H1 (cell line): ENCODE measurements at regions not wholly inside any gene's neighbourhood (a gene's known extent, or its start where the extent isn't known, plus 50 kb on each side); places are given as distances from the start of the nearest gene placed in this dataset.

ENCODE experiments used
- CTCF ChIP-seq, 3 experiments: IDR thresholded peaks; 1 replicate in 2 of 3; 2 replicates in 1 of 3; pipeline versions ENCODE4 v1.5.1 to v1.6.1; 2011; ENCODE audit warnings: low read length in 3 of 3, mild to moderate bottlenecking in 3 of 3, inconsistent platforms in 2 of 3, low read depth in 1 of 3, moderate library complexity in 1 of 3; ENCODE audit not compliant: insufficient read depth in 1 of 3; ENCODE audit errors: control extremely low read depth in 1 of 3
- EP300 ChIP-seq, 2 experiments: IDR thresholded peaks; 1 replicate in 1 of 2; 2 replicates in 1 of 2; pipeline ENCODE4 v1.6.1; 2011 to 2012; ENCODE audit warnings: low read depth in 2 of 2, low read length in 2 of 2, mild to moderate bottlenecking in 2 of 2, borderline replicate concordance in 1 of 2, inconsistent platforms in 1 of 2, moderate library complexity in 1 of 2
- EZH2 ChIP-seq: fragments of 200-600 bp; sonication (generic); IDR thresholded peaks from 2 replicates; pipeline ENCODE4 v1.7.1; 2012; ENCODE audit warnings: low read depth, mild to moderate bottlenecking, moderate library complexity, low read length, inconsistent platforms; ENCODE audit not compliant: severe bottlenecking
- JUN ChIP-seq: IDR thresholded peaks from 2 replicates; pipeline ENCODE4 v1.6.1; 2011; ENCODE audit warnings: low read depth, mild to moderate bottlenecking, improper control_type of control experiment, low read length
- POLR2A ChIP-seq, 2 experiments: IDR thresholded peaks; 1 replicate in 1 of 2; 2 replicates in 1 of 2; pipeline ENCODE4 v1.6.1; 2011; ENCODE audit warnings: low read depth in 2 of 2, low read length in 2 of 2, mild to moderate bottlenecking in 2 of 2; ENCODE audit errors: control extremely low read depth in 1 of 2
- POLR2AphosphoS5 ChIP-seq: IDR thresholded peaks from 2 replicates; pipeline ENCODE4 v1.6.1; 2011; ENCODE audit warnings: low read depth, low read length
- RXRA ChIP-seq: IDR thresholded peaks from 2 replicates; pipeline ENCODE4 v1.6.1; 2011; ENCODE audit warnings: low read depth, mild to moderate bottlenecking, low read length, moderate library complexity; ENCODE audit not compliant: insufficient read depth
- SAP30 ChIP-seq: fragments of 300-600 bp; sonication (generic); IDR thresholded peaks from 2 replicates; pipeline ENCODE4 v1.7.1; 2012; ENCODE audit warnings: low read length, moderate library complexity, mild to moderate bottlenecking, inconsistent platforms; ENCODE audit not compliant: insufficient read depth, insufficient replicate concordance
- SIN3A ChIP-seq, 2 experiments: IDR thresholded peaks in 1 of 2; conservative IDR thresholded peaks in 1 of 2; 2 replicates each; pipeline ENCODE4 v1.6.1; 2011 to 2012; ENCODE audit warnings: low read length in 2 of 2, improper control_type of control experiment in 1 of 2, low read depth in 1 of 2, mild to moderate bottlenecking in 1 of 2
- TF ChIP-seq, protein P1 (sequence below): IDR thresholded peaks from 2 replicates; pipeline ENCODE4 v1.6.1; 2012; ENCODE audit warnings: inconsistent platforms

DNA sequence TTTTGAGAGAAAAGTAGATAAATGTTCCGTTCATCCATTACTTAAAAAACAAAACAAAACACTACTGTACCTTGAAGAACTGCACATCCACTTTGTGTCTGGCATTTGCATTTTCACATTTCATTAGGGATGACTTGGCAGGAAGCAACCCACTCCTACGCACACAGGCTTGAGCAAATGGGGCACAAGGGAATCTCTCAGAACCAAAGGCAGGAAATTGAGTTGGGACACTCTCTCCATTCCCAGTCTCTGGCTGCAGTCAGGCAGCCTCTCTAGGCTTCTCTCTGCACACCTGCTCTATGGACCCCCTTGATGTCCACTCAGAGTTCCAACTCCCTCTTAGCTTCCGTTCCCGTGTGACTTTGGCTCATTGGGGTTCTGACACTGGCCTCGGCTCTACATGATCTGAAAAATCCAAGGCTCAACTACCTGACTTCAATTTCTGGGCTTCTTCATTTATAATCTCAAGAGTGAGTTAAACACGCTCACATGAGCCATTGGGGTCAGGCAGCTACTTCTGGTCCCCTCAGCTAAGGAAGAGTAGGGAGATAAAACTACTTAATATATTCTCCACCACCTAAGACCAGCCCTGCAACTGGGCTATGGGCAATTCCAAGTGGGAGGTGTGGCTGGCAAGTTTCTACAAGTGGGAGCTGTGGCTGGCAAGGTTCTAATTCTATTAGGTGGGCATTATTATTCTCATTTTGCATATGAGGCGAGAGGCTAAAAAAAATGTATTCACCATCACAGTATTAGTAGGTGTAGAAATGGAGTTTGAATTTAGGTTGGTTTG lies 251.9 kb downstream of the SOD2 start:
- no peak for TF ChIP-seq SIN3A (conservative IDR thresholded peaks at IDR 0.05 in 1 of 2, IDR thresholded peaks at IDR 0.05 in 1 of 2; ENCODE audit: low read depth in 1 of 2, low read length in 2 of 2)
- TF ChIP-seq SAP30, result no peak
- no peak for TF ChIP-seq CTCF (IDR thresholded peaks at IDR 0.05; ENCODE audit: control extremely low read depth in 1 of 3, insufficient read depth in 1 of 3, low read depth in 1 of 3, low read length in 3 of 3)
- no peak for TF ChIP-seq EZH2
- TF ChIP-seq, protein P1, sequence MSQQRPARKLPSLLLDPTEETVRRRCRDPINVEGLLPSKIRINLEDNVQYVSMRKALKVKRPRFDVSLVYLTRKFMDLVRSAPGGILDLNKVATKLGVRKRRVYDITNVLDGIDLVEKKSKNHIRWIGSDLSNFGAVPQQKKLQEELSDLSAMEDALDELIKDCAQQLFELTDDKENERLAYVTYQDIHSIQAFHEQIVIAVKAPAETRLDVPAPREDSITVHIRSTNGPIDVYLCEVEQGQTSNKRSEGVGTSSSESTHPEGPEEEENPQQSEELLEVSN, result no peak
- TF ChIP-seq POLR2A (IDR thresholded peaks at IDR 0.05; ENCODE audit: control extremely low read depth in 1 of 2, low read depth in 2 of 2, low read length in 2 of 2), result no peak
- no peak for TF ChIP-seq POLR2AphosphoS5
- TF ChIP-seq RXRA, result no peak
- TF ChIP-seq JUN, result no peak
- TF ChIP-seq EP300 (IDR thresholded peaks at IDR 0.05; ENCODE audit: borderline replicate concordance in 1 of 2, low read depth in 2 of 2, low read length in 2 of 2), result no peak
